Endothelial cell of umbilical vein (primary cell): ENCODE measurements at regions not wholly inside any gene's neighbourhood (a gene's known extent, or its start where the extent isn't known, plus 50 kb on each side); places are given as distances from the start of the nearest gene placed in this dataset.

Experiments
- FOS ChIP-seq: IDR thresholded peaks from 2 replicates; pipeline ENCODE4 v1.6.1; 2011; ENCODE audit warnings: mild to moderate bottlenecking, low read length, moderate library complexity, borderline replicate concordance; ENCODE audit not compliant: insufficient read depth
- JUN ChIP-seq: IDR thresholded peaks from 2 replicates; pipeline ENCODE4 v1.6.1; 2011; ENCODE audit warnings: borderline replicate concordance, low read depth; ENCODE audit not compliant: insufficient read length, insufficient read depth
- POLR2A ChIP-seq: IDR thresholded peaks from 2 replicates; pipeline ENCODE4 v1.6.1; 2012; ENCODE audit warnings: low read depth, mild to moderate bottlenecking, control low read depth, low read length
- TF ChIP-seq, protein P1 (sequence below), 2 donors: IDR thresholded peaks; 1 replicate in 1 of 2; 2 replicates in 1 of 2; pipeline ENCODE4 v1.5.1; 2011; ENCODE audit warnings: low read length in 2 of 2, mild to moderate bottlenecking in 2 of 2, moderate library complexity in 2 of 2, control low read depth in 1 of 2, inconsistent platforms in 1 of 2, low read depth in 1 of 2; ENCODE audit not compliant: insufficient read depth in 1 of 2; ENCODE audit errors: extremely low read depth in 1 of 2

DNA sequence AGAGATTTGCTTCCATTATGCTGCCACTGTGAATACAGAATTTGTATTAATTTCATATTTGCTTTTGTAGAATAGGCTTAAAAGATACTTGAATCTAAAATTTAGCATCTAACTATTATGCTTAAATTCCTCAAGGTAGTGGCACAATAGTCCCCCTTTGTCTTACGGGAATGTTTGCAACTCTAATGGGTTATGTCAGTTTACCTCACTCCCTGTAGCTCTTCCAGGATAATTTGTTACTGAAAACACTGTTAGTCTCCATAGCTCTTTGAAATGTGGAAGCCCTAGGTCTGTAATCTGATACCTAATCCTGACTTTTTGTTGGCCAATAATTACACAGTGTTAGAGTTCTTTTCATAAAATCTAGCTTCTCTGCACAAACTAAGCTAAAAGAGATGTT lies 433.4 kb downstream of the PYDC2 start:
- no peak for TF ChIP-seq POLR2A
- TF ChIP-seq, protein P1, sequence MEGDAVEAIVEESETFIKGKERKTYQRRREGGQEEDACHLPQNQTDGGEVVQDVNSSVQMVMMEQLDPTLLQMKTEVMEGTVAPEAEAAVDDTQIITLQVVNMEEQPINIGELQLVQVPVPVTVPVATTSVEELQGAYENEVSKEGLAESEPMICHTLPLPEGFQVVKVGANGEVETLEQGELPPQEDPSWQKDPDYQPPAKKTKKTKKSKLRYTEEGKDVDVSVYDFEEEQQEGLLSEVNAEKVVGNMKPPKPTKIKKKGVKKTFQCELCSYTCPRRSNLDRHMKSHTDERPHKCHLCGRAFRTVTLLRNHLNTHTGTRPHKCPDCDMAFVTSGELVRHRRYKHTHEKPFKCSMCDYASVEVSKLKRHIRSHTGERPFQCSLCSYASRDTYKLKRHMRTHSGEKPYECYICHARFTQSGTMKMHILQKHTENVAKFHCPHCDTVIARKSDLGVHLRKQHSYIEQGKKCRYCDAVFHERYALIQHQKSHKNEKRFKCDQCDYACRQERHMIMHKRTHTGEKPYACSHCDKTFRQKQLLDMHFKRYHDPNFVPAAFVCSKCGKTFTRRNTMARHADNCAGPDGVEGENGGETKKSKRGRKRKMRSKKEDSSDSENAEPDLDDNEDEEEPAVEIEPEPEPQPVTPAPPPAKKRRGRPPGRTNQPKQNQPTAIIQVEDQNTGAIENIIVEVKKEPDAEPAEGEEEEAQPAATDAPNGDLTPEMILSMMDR (IDR thresholded peaks at IDR 0.05; ENCODE audit: extremely low read depth in 1 of 2, insufficient read depth in 1 of 2, low read depth in 1 of 2, low read length in 2 of 2), result no peak
- no peak for TF ChIP-seq FOS
- TF ChIP-seq JUN, result no peak
